Glutamatergic neuron (in vitro differentiated cells): ENCODE measurements at regions not wholly inside any gene's neighbourhood (a gene's known extent, or its start where the extent isn't known, plus 50 kb on each side); places are given as distances from the start of the nearest gene placed in this dataset.

ENCODE experiments used
- DNase-seq: peaks from one replicate; pipeline ENCODE4 v3.0.0; 2022
- H3K27ac Mint-ChIP-seq: one replicate; pipeline ENCODE4 v1.8.0; 2020; ENCODE audit warnings: mild to moderate bottlenecking, mixed read lengths, inconsistent platforms; ENCODE audit not compliant: unreplicated experiment
- H3K27me3 Mint-ChIP-seq: one replicate; pipeline ENCODE4 v1.8.0; 2020; ENCODE audit warnings: mild to moderate bottlenecking, moderate library complexity, mixed read lengths, inconsistent platforms; ENCODE audit not compliant: unreplicated experiment
- H3K36me3 Mint-ChIP-seq: one replicate; pipeline ENCODE4 v1.8.0; 2020; ENCODE audit warnings: mild to moderate bottlenecking, mixed read lengths, inconsistent platforms; ENCODE audit not compliant: unreplicated experiment
- H3K4me1 Mint-ChIP-seq: one replicate; pipeline ENCODE4 v1.8.0; 2020; ENCODE audit warnings: mild to moderate bottlenecking, low read depth, mixed read lengths, inconsistent platforms; ENCODE audit not compliant: unreplicated experiment
- H3K4me3 Mint-ChIP-seq: one replicate; pipeline ENCODE4 v1.8.0; 2020; ENCODE audit warnings: mild to moderate bottlenecking, mixed read lengths, inconsistent platforms; ENCODE audit not compliant: unreplicated experiment
- H3K9me3 Mint-ChIP-seq: one replicate; pipeline ENCODE4 v1.8.0; 2020; ENCODE audit warnings: mild to moderate bottlenecking, moderate library complexity, mixed read lengths, inconsistent platforms; ENCODE audit not compliant: unreplicated experiment
- CTCF ChIP-seq: fragments of 200-600 bp; sonication (generic); IDR thresholded peaks from one replicate; pipeline ENCODE4 v1.5.0; 2021; ENCODE audit not compliant: partially characterized antibody, unreplicated experiment

- Mint-ChIP-seq H3K4me1 (no peaks in the 10 kb centered on the region), H3K36me3 (no peaks in the 10 kb centered on the region), H3K9me3 (no peaks in the 10 kb centered on the region), H3K27ac (no peak overlapping the region), H3K27me3 (no peaks in the 10 kb centered on the region), H3K4me3 (no peak overlapping the region)
- TF ChIP-seq CTCF: no peak
- DNase-seq: no peak
Observed at GRCh38 chr18:30254331-30254730, 788.2 kb downstream of the DSC3 start.

GRCh38 chr18:30248056-30248455 lies 794.5 kb downstream of the DSC3 start:
- Mint-ChIP-seq H3K4me3 (no peak overlapping the region), H3K4me1 (no peaks in the 10 kb centered on the region), H3K9me3 (no peaks in the 10 kb centered on the region), H3K36me3 (no peaks in the 10 kb centered on the region), H3K27ac (no peak overlapping the region), H3K27me3 (no peaks in the 10 kb centered on the region)
- no peak for DNase-seq
- TF ChIP-seq CTCF: no peak

- Mint-ChIP-seq H3K27ac (no peak overlapping the region), H3K27me3 (no peaks in the 10 kb centered on the region), H3K9me3 (no peaks in the 10 kb centered on the region), H3K36me3 (no peaks in the 10 kb centered on the region), H3K4me3 (no peak overlapping the region), H3K4me1 (no peaks in the 10 kb centered on the region)
- no peak for TF ChIP-seq CTCF
- DNase-seq: no peak
Observed at GRCh38 chr18:30245766-30246455, 796.6 kb downstream of the DSC3 start.

GRCh38 chr18:30234755-30235154 lies 807.8 kb downstream of the DSC3 start:
- no peak overlapping the region for H3K27ac Mint-ChIP-seq
- no peaks in the 10 kb centered on the region for H3K9me3 Mint-ChIP-seq
- no peaks in the 10 kb centered on the region for H3K36me3 Mint-ChIP-seq
- H3K4me3 Mint-ChIP-seq: no peak overlapping the region
- no peaks in the 10 kb centered on the region for H3K4me1 Mint-ChIP-seq
- no peaks in the 10 kb centered on the region for H3K27me3 Mint-ChIP-seq
- no peak for TF ChIP-seq CTCF
- no peak for DNase-seq

GRCh38 chr18:30211112-30211511 lies 831.4 kb downstream of the DSC3 start:
- Mint-ChIP-seq H3K4me3 (no peak overlapping the region), H3K27ac (no peak overlapping the region), H3K4me1 (no peaks in the 10 kb centered on the region), H3K36me3 (peaks cover 7% of the 10 kb centered on the region), H3K27me3 (no peaks in the 10 kb centered on the region), H3K9me3 (no peaks in the 10 kb centered on the region)
- DNase-seq: no peak
- no peak for TF ChIP-seq CTCF
